Stimulated activated CD8-positive, alpha-beta memory T cell treated with anti-CD3 and anti-CD28 coated beads, Interleukin-7, amount 100 ng/mL, for 48 hours (primary cell): ENCODE measurements at regions not wholly inside any gene's neighbourhood (a gene's known extent, or its start where the extent isn't known, plus 50 kb on each side); places are given as distances from the start of the nearest gene placed in this dataset.

Experiments used
- DNase-seq, 2 donors: peaks; one replicate each; pipeline ENCODE4 v3.0.0-alpha.2; 2020; ENCODE audit warnings: low read depth in 1 of 2; ENCODE audit errors: extremely low read depth in 1 of 2

DNA sequence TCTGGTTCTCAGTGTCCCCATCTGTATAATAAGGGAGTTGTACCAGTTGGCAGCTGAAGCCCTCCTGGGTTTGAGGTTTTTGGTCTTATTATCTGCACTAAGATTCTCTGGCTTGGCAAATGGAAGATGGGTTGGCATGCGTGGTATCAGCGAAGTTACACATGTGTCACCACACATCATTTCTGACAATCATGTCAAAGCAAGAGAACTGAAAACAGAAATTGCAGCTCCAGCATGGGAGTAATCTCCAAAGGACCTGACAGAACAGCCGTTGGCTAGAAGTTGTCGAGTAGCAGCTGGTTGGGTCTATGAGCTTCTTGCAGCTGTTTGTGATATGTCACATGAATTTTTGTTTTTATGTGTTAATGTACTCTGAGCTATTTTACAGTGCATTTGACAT is 317.4 kb downstream of the SLC4A3 start:
- no peak for DNase-seq

DNA sequence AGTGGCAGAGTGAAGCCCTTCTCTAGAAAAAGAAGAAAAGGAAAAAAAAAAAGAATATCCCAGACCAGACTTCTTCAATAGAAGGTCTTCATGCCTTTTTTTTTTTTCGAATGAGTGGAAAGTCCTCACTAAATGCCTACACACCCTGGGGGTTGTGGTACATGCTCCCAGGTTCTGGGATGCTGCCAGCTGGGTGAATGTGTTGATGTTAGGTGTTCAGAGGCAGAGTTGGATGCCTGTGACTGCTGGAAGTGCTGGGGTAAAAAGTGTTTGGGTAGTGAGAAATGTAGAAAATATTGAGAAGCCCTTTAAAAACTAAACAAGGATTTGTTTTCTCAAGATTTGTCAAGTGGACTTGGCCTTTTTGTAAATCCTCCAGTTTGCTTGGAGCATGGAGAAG is 318.6 kb downstream of the SLC4A3 start:
- DNase-seq, result no peak

DNA sequence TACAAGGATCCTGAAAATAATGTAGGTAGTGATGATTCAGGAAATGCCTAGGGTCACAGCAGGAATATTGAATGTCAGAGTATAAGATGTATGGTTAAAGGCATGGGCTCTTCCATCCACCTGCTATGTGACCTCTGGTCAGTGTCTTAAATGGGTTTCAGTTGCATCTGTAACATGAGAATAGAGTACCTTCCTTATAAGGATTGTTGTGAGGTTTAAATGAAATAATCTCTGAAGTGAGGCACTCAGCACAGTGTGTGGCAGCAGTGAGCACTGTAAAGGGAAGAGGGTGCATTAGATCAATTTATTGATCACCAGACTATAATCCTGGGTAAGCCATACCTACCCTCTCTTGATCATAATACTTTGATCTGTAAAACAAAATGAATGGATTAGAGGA is 319.1 kb downstream of the SLC4A3 start:
- DNase-seq, result no peak

DNA sequence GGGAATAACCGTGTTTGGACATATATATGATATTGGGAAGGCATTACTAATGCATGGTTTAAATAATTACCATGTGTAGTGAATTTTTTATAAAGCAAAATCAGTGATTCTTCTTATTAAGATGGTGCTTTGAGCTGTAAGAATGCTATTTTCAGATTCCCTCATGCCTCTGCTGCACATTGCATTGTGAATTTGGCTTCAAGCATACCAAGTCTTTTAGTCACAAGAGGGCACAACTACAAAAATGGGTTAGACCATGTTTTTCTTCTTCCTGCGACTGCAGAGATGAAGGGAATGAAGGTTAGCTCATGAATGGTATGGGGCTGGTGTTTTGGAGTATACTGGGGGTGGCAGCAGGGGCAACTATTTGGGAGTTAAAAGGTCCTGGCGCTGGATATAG is 320.1 kb downstream of the SLC4A3 start:
- DNase-seq, result no peak

DNA sequence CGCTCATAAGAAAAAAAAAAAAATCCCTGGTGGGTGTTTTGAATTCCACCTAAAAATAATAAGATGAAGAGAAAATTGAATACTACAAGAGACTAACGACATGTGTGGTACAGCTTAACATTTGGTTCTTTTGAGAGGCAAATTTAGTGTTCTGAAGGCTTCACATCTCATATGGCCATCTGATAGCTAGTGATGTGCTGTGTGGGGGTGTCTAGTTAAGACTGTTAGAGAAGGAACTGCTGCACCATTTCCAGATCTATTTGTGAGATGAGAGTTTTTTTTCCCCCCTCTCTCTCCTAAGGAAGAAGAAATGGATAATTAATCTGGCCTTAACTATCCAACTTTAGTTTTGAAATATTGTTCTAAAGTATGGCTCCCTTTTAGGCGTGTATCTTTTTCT is 321.6 kb downstream of the SLC4A3 start:
- no peak for DNase-seq

DNA sequence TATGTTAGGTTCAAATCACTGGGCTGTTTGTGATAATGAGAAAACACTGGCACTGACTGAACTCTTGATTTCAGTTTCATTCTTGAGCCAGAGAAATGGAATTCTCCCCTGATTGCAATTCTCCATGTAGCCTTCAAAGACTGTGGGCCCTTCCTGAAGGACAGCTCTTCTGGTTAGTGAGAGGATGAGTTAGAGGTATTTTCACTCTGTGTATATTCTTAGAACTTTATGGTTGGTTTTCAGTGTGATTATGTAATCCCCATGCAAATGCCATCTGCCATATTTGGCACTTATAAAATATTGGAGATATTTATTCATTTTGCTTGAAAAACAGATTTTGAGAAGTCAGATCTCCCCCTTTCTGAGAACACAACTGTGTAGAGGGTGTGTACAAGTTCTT is 323.7 kb downstream of the SLC4A3 start:
- DNase-seq, result no peak

DNA sequence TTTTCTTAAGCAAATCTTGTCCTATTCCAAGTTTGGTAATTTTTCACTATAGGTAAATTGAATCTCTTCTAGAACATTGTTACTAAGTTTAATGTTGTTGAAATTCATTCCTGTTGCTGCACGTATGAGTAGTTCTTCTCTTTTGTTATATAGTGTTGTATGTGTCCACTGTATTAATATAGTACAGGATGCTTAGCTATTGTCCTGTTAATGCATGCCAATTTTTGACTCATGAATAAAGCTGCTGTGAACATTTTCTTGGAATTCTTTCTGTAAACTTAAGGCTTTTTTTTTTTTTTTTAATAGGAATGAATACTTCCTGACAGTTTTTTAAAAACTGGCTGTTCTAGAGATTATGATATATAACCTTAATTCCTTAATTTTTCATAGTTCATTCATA is 326.9 kb downstream of the SLC4A3 start:
- no peak for DNase-seq

DNA sequence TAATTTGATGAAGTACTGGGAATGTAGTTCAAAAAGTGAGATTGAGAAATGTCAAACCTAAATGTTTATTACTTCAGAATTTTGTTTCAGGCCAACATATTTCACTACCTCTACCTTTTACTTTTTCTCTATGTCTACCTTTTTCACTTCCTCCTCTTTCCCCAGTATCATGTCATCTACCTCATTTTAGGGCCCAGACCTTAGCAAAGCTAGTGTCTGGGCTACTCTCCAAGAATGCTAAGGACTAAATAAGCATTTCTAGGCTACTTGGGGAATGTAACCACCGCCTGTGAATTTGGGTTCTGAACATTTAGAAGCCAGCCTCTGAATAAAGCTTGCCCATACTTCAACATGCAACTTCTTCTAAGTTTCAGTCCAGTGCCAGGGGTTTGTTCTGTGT is 330.4 kb downstream of the SLC4A3 start:
- DNase-seq, result no peak

DNA sequence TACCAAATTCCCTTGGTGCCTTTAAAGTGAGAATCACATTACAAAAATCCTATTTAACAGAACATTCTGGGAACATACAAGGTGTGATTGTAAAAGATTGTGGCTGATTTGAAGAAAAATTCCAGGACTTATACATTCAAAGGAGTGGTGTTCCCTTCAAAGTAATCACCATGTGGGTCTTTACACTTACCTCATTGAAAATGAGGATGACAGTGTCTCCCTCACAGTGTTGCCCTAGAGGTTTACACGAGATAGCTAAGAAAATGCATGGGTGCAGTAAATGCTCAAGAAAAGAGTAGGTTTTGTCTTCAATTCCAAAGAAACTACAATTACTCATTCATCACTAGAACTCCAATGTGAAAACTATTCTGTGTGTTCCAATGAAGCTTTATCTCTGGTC is 331.5 kb downstream of the SLC4A3 start:
- no peak for DNase-seq

DNA sequence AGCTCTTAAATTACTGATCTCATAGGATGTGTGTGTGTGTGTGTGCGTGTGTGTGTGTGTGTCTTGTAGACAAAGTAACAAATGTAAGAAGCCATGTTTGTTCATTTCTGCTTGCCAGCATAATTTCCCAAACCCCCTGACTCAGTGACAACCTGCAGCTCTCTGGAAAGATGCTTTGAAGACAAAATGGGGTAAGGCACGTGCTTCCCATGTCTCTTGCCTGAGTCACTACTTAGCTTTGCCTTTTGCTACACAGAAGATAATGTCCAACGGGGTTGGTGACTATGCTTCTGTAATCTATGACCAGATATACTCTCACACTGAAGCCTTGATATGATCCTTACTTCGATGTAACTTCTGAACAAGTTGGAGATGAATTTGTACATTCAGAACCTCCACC is 332.0 kb downstream of the SLC4A3 start:
- no peak for DNase-seq

DNA sequence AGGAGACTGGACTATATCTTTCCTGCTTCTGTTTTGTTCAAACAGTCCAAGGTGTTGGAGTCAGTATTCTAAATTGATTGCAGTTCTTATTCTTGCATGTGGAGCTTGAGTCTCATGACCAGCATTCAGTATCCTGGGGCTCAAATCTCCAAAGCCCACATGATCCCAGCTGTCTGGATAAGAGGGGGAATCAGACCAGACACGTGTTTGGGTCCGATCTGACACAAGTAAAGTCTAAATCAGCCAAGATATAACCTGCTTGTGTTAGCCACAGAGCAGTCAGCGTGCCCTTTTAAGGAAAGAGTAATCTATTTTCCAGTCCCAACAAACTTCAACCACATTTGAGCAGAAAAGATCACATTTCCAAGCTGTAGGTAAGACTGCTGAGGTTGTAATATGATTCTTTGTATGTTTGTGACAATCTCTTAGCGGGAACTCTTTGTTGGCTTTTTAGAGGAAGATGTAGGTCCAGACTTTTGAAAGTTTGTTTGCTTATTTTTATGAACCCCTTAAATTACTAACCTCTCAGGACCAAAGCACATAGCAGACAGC is 334.6 kb downstream of the SLC4A3 start:
- DNase-seq, result no peak

DNA sequence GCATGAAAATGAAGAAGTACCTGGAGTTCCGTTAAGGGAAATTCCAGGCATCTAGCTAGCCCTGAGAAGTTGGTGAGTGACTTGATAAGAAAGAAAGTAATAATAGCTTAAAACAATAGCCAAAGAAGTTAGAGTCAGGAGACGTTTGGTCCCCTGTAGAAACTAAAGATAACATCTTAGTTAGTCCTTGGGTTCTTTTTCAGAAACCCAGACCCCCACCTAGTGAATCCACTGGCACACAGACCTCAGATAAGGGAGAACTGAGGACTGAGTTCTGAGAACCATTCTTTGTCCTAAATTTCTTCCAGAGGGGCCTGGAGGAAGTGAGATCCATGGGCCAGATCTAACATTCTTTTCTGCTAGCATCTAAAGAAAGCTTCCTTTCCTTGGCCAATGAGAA is 335.4 kb downstream of the SLC4A3 start:
- no peak for DNase-seq

DNA sequence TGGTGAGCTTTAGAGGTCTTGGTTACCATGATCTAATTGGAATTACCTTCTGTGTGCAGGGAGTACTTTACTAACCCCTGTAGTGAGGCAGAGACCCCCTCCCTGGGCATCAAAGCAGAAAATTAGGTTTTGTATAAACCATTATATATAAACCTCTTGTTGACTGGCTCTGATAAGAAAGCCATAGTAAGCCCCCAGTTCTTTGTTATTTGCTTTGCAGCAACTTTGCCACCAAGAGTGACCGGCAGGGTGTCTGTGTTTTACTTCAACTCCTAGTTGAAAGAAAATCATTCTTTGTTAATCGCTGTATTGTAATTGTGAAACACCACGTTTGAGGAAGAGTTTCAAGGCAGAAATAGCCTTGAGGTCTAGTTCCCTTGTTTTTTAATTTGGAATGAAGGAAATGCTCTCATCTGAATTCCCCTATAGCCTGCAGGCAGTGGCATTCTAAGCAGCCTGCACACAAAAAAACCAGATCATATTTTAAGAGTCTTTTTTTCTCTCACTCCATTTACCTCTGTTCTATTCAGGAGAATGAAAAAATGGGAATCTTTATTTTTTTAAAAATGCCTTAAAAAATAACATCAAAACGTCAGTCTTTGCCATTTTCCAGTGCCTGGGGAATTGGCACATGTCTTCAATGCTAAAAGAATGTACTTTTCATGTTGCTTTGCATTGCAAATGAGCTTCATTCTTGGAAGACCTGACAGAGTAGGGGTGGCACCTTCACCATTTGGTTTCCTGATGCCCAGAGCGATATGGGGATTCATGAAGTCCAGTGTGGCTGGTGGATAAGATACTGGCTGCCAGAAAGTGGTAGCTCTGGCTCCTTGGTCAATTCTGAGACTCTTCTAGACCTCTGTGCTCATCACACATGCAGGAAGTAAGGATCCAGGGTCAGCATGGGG is 338.1 kb downstream of the SLC4A3 start:
- DNase-seq, result no peak

DNA sequence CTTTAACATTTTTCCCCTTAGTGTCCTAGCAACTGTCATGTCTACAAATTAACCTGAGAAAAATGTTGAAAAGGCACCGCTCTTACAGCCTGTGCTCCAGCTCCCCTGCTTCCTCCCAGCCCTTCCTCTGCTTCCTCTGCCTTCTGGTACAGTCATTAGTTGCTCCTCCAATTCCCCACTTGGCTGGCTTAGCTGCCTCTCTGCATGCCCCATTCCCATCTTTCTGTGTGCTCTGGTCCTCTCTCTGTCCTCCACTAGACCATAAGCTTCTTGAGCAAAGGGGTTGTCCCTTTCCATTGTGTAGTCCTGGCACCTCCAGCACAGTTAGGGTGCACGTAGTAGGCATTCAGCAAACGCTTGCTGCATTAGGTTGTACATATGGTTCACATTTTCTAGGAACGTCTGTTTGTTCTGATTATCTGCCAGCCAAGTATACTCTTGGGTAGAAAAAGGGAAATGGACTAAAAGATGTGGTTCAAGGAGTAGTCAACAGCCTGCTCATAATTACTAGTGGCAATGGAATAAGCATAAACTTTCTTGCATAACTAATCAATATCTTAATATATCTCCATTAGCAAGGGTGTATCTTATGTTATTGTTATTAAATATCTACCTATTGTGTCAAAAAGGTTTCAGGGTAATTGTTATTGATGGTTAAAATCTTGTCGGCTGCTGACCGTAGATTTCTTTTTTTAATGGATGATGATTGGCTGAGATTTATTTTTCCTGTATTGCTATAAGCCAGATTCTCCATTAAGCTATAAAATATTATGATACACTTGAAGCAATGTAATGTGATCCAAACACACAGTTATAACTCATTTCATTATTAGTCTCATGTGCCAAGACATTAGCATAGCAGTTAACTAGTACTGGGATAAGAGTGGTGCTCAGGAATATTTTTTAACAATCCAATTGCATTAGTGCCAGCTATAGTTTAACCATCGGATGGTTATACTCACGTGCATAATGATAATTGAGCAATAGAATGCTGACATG is 340.1 kb downstream of the SLC4A3 start:
- no peak for DNase-seq

DNA sequence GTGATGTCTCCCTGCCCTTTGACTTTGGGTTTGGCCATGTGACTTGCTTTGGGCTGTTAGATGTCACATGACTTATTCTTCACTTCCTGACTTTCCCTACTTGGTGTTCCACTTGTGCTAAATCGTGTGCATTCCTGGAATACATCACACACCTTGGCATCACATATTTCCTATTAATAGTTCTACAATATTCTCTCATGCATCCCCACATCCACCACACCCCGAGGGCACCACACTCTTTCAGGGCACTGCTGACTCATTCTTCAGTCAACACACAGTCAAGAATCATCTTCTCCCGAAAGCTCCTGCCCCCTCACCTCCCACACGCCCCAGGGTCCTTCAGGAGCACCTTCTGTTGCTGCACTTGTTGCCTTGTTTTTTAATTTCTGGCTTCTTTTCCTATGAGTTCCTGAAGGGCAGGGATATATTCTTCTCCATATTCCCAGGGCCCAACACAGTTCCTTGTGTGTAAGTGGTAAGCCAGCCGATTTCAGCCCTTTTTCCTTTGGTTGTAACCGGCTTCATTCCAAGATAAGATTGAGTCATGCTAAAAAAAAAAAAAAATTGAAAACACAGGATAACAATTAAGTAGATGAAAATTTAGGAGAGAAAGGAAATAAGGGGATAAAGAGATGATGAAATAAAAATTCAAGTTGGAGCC is 341.4 kb downstream of the SLC4A3 start:
- no peak for DNase-seq

DNA sequence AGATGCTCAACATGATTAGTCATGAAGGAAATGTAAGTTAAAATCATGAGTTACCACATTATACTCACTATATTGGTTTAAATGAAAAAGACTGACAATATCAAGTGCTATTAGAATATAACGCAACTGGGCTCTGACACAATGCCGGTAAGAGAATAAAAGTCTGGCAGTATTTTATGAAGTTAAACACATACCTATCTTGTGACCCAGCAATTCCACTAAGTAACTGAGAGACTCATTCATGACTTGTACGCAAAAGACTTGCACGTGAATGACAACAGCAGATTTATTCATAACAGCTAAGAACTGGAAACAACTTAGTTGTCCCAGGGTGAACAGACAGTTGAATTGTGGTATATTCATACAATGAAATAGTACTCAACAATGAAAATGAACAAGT is 342.1 kb downstream of the SLC4A3 start:
- no peak for DNase-seq

DNA sequence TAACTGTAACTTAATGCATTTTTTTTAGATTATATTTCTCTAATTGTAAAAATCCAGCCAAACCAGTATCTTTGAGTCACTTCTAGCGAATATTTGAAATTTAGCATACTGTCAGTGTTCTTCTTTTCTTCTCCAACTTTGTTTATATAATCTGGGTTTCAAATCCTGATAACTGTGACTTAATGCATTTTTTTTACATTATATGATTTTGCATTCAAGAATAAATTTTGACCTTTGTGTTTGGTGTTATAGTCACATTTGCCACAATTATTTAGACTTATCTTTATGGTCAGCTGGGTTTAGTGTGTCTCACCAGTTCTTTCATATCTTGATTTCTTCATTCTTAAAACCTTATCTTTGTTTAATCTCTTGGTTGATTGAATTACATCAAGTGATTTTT is 345.7 kb downstream of the SLC4A3 start:
- no peak for DNase-seq

DNA sequence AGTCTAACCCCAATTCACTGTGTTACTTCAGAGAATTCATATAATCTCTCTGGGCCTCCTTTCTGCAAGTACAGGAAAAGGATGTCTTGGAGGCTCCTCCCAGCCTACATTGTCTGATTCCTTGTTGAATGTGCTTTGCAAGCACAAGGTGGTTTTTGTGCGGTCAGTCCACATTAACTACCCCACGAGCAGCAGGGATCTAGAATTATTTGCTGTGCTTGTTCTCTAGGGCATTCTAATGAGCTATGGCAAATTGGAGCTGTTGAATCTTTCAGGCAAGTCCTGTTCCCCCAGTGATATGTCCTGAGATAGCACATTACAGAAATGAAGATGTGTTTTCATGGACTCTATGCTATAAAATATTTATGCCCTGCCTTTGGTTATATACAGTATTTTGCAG is 349.4 kb downstream of the SLC4A3 start:
- DNase-seq, result no peak

DNA sequence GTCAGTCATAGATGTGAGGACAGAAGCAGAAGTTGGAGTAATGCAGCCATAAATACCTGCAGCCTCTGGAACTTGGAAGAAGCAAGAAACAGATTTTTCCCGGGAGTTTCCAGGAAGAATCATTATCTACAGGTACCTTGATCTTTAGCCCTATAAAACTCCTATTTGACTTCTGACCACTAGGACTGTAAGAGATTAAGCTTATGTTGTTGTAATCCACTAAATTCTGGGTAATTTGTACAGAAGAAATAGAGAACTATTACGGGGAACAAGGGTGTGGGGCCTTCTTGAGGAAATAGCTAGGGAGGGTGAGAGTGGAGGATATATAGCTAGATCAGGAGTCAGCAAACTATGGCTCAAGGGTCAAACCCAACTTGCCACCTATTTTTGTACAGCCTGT is 353.2 kb downstream of the SLC4A3 start:
- DNase-seq, result no peak

DNA sequence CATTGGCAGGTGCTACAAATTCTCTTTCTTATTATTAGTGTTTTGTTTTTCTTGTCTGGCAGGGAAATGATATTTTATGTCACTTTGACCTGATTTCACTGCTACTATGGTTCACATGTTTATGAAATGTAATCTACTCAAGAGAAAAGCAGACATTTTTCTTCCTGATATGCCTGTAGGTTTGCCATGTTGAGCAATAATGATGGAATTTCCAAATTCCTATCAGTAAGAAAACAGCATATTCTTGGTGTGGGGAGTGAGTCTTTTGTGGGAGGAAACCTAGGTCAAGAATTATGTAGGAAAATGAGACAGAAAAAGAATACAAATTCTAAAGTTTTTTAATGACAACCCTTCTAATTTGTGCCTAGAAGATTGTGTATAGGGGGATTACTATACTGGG is 356.4 kb downstream of the SLC4A3 start:
- no peak for DNase-seq

DNA sequence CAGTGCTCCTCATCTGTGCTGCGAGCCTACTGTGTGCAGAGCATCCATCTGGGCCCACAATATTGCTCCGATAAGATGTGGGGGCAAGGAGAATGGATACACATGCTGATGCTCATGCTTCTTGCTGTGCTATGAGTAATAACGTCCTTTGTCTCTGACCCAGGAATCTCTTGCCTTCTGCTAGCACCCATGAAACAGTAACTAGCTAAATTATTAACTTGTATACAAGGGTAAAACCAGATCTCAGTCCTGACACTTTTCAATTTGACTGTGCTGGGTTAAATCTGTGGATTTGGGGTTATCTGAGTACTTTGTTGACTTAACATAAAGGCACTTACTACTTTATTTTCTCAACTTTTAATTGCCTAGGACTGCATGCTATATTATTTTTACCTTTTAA is 357.6 kb downstream of the SLC4A3 start:
- no peak for DNase-seq
